NCI-H1105 treated with DMSO at 0.1 percent for 48 hours (cell line): ENCODE measurements at regions not wholly inside any gene's neighbourhood (a gene's known extent, or its start where the extent isn't known, plus 50 kb on each side); places are given as distances from the start of the nearest gene placed in this dataset.
"Not testable (repeated sequence)": the region's sequence is repeated elsewhere in the genome, so short reads cannot be mapped to it uniquely, and the experiment has no call there.

ENCODE experiments used
- DNase-seq: peaks from one replicate; lab custom pipeline; 2025; lab: John Stamatoyannopoulos, UW

DNA sequence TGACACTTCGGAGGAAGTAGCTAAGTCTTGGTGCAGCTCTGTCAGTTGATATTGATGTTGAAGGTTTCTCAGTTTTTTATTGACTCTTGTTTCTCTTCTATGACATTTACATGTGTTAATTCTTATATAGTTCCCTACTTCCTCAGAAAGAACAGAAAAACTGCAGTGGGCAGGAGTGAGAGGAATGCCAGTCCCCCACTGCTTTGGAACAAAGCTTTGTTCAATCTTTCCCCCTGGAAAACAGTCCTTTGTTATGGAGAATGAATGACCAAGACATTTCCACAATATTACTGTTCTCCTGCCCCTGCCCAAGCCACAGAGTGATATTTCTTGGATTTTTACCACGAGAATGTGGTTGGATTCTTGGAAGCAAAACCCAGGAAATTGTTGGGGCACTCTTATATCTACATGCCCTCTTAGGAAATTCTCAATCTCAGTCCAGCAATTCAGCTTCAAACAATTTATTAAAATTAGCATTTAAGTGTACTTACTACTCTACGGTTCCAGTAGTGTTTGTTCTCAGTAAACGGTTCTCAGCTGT, 258.0 kb upstream of the KCND2 start:
- DNase-seq, result no peak

DNA sequence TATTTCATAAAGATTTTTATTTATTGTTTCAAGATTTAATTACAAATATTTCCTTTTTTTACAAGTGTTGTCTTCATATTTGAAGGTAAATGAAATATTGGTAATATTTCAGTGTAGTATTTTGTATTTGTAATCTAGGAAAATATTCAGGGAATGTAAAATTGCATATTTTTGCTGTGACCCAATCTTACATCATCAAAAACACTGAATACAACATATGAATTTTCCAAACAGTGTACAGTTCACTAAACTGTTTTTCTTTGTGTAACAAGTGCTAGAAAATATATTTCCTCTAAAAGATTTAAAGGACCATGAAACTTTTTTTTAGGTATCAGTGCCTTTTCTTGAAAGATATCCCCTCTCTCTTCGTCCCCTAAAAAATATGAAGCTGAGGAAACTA, 251.9 kb upstream of the KCND2 start:
- DNase-seq, result no peak

DNA sequence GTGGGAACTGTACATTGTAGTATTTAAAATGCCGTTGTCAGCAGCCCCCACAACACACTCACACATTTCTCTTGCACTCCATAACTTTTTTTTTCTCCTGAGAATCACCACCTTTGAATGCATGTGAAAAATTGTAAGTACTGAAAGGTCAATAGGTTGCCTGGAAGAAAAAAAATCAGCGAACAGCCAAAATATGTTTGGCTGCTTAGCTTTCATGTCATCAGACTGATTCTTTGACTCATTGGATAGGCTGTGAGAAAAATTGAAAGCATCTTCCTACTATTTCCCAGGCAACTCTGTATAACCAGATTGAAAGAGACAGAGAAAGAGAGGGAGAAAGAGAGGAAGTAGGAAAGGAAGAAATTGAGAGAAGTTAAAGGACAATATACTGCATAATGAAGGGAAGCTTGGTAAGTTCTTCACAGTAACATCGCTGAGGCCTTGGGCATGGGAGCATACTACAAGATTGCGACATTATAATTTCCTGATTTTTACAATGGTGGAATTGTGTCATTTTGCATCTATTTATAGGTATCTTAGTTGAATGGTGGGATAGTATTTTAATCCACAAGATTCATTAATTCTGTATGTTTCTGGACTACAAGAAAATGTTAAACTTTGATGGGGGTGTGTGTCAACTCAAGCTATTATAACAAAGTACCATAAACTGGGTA, 249.3 kb upstream of the KCND2 start:
- DNase-seq, result no peak

DNA sequence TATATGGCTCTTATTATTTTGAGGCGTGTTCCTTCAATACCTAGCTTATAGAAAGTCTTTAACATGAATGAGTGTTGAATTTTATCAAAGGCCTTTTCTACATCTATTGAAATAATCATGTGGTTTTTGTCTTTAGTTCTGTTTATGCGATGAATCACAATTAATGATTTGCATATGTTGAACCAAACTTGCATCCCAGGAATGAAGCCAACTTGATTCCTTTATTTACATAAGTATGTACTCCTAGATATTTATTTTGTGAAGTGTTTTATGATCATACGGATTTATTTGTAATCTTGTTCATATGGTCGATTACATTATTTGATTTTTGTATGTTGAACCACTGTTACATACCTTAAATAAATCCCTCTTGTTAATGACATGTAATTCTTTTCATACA, 244.3 kb upstream of the KCND2 start:
- no peak for DNase-seq

DNA sequence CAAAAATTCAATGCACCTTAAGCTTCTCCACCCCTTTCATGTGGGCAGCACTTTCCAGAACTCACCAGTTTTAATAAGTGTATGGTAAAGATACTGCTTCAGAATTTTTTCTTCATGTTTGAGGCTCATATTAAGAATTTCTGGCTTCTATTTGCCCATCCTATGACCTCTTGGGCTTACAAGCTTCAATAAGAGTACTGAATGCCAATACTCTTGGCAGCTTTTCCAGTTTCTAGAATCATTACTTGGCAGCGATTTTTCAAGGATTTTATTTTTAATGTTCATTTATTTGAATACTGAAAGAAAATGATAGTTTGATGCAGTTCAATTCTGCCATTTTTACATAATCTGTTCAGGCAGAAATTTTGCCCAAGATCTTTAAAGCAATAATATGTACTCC, 242.1 kb upstream of the KCND2 start:
- no peak for DNase-seq

DNA sequence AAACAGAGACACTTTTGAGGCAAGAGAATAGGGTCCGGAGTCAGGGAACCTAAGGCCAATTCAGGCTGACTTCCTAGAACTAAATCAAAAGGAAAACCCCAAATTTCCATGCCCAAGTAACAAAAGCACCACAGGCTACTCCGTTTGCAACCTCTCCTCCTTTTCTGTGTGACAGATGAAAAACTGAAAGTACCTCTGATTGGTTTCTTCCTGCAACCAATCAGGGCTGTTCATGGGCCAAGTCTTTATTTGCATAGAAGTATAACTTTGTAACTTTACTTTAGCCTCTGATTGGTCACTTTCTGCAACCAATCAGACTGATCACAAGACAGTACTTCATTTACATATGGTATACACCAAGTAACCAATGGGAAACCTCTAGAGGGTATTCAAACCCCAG, 239.9 kb upstream of the KCND2 start:
- no peak for DNase-seq

DNA sequence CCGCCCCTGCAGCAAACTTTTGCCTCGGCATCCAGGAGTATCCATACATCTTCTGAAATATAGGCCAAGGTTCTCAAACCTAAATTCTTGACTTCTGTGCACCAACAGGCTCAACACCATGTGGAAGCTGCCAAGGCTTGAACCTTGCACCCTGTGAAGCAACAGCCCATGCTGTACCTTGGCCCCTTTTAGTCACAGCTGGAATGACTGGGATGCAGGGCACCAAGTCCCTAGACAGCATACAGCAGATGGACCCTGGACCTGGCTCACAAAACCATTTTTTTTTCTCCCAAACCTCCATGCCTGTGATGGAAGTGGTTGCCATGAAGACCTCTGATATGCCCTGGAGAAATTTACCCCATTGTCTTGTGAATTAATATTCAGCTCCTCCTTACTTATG, 233.8 kb upstream of the KCND2 start:
- no peak for DNase-seq

DNA sequence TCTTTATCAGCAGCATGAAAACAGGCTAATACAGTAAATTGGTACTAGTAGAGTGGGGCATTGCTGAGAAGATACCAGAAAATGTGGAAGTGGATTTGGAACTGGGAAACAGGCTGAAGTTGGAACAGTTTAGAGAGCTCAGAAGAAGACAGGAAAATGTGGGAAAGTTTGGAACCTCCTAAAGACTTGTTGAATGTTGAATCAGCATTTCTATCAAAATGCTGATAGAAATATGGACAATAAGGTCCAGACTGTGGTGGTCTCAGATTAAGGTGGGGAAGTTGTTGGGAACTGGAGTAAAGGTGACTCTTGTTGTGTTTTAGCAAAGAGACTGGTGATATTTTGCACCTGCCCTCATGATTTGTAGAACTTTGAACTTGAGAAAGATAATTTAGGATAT, 231.2 kb upstream of the KCND2 start:
- no peak for DNase-seq

DNA sequence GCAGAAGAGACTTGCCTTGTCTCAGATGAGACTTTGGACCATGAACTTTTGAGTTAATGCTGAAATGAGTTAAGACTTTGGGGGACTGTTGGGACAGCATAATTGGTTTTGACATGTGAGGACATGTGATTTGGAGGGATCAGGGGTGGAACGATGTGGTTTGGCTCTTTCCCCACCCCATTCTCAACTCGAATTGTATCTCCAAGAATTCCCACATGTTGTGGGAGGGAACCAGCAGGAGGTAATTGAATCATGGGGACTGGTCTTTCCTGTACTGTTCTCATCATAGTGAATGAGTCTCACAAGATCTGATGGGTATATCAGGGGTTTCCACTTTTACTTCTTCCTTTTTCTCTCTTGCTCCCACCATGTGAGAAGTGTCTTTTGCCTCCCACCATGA, 229.7 kb upstream of the KCND2 start:
- DNase-seq, result no peak

DNA sequence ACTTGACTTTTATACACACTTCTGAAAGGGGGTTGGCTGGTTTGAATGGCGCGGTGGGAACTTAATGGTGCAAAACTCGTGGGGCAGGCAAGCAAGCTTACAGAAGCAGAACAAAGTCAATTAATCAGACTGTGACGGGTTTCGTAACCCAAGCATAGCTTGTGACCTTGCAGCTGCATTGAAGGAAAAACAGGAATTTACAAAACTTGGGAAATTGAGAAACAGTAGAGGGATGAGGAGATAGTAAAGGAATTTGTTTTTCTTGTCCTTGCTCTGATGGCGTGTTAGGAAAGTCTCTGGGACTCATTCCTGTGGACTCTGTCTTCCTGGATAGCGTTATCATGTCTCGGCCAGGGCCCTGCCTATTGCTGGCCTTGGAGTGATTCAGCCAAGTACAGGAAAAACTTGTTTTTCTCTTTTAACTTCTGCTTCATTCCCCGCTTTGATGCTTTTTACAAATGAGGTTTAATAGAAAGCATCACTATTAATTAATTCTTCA, 220.0 kb upstream of the KCND2 start:
- no peak for DNase-seq

DNA sequence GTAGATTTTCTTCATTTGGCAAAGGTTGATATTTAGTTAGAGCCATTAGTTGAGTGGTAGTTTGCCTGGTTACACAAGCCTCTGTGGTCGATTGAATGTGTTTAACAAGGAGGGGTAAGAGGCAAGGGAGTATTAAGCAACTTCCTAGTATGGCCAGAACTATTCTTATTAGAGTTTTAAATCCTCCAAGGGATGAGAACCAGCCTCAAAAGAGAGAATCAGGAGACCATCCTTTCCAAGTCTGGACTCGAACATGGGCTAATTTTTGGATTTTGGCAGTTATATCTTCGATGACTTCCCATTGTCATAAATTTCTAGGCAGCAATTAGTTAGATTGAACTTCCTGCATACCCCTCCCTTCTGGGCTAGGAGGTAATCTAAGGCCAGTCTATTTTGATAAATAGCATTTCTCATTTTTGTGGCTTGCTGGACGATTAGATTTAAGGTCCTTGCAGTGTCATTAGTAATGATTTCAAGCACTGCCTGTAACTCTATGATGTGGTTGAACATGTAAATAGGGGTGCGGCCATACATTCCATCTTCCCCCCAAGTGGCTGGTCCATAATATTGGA, 219.5 kb upstream of the KCND2 start:
- DNase-seq, result no peak

DNA sequence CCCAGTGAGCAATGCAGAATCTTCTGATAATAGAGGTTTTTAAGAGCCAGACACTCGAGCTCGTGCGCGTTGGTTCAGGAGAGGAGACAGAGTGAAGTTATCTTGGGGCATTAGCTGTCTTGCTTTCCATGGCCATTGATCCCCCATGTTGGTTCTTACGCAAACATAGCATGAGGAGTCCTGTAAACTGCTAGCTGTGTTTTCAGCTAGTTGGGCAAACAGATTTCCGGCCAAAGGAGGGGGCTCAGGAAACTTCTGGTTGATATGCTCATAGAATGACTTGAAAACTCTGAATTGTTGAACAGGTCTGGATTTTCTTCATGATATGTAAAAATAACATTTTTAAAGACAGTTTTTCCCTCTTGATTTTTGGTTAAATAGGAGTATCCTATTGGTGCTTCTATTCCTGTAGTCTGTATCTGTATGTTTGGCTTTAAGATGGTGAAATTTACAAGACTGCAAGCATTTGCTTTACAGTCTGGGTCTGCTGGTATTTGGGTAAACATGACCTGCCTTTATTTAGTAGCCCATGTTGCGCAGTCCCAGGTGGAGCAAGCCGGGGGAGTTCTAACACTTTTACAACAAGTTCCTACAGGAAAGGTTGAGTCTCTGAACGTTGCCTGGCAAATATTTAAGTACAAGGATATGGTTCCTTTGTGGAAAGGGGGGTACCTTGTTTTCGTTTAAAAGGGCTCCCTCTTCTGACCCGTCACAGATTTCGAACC, 218.4 kb upstream of the KCND2 start:
- no peak for DNase-seq

DNA sequence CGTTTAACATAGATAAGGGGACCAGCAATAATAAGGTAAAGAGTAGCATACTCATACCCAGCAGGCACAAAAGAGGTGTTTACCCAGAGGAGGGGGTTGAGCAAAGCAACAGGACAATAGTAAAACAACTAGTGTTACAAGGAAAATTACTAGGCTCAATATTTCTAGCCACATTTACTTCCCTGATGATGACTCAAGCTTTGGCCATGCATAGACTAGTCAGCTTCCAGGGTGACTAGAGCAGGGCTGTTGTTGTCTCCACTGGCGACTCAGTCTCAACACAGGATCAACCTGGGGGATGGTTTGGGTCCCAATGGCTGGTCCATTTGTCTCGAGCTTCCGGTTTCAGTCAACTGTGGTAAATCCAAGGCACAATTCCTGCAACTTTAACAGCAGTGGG, 217.7 kb upstream of the KCND2 start:
- DNase-seq, result no peak

DNA sequence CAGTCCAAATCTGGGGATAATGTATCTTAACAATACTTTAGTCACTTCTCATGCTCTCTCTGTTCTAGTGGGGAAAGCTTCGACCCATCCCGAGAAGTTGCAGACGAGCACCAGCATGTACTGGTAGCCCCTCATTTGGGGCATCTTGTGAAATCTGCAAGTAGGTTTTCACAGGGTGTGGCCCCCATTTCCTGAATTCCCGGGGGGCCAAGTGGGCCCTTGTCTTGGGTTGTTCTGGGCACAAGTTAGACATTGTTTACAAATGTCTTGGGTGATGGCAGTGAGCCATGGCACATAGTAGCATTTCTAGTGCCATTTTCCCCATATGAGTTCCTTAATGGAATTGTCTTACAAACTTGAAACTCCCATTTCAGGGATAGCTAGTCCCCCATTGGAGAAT, 216.7 kb upstream of the KCND2 start:
- no peak for DNase-seq

DNA sequence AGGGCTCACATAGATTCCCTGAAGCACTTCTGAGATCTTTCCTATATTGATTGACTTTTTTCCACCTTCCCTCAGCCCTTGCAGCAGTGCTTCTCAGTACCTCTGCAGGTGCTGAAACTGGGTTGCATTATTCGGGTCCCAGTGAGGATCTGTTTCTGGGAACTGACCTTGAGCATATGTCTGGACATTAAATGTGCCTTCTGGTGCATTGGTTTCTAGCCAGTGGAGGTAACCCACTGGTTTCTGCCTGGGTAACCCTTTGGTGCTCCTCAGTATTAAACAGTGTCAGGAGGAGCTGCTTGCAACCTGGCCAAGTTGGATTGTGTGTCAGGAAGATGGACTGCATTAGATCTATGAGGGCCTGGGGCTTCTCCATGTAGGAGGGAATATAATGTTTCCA, 213.3 kb upstream of the KCND2 start:
- DNase-seq, result no peak

DNA sequence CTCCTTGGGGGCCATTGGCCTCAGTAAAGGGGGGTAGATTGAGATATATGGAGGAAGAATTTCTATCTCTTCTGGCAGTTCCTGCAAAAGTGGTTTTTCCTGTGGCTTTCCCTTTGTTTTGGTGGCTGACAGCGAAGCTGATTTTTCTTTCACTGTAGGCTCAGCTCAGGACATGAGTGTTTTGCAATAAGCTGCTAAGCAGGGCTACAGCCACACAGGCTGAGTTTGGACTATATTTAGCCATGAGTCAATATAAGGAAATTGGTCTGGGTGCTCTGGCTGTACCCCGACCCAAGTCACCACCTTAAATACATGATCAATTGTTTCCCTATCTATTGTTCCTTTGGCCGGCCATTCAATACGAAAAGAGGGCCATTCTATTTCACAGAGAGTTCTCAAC, 212.7 kb upstream of the KCND2 start:
- no peak for DNase-seq

DNA sequence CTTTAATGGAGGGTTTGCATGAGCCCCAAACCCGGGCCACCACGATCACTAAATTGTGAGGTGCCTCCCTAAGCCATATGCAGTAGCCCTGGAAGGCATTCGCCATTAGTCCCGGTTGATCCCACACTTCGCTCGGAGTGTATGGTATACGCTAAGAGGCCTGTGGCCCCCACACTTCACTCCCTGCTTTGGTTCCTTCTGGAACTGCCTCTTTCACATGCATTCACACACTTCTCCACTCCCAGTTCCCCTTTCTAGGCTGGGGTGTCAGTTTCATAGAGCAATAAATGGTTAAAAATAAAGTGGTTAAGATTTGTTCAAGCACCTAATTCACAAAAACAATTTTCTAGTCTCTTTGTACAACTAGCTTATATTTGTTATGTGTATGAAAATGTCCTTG, 212.1 kb upstream of the KCND2 start:
- DNase-seq, result no peak

DNA sequence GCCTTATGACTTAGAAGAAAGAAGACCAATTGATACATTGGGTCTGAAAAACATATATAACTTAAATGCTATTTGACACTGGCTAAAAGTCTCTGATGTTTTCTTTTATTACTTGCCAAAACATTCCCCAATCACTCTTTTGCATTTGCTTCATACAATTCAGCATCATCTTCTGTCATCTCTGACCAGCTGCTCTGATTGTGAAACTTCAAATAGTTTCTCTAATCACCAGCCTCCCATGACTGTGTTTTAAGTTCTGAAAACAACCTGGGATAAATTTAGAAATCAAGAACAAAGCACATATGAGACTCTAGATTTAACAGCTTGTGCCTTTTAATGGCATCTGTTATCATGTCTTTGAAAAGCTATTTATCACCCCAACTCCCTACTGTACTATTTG, 208.4 kb upstream of the KCND2 start:
- DNase-seq, result no peak

DNA sequence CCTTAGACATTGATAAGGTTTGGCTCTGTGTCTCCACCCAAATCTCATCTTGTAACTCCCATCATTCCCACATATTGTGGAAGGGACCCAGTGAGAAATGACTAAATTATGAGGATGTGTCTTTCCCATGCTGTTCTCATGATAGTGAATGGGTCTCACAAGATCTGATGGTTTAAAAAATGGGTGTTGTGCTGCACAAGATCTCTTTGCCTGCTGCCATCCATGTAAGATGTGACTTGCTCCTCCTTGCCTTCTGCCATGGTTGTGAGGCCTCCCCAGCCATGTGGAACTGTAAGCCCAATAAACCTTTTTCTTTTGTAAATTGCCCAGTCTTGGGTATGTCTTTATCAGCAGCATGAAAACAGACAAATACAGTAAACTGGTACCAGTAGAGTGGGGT, 206.1 kb upstream of the KCND2 start:
- not testable (repeated sequence) for DNase-seq

DNA sequence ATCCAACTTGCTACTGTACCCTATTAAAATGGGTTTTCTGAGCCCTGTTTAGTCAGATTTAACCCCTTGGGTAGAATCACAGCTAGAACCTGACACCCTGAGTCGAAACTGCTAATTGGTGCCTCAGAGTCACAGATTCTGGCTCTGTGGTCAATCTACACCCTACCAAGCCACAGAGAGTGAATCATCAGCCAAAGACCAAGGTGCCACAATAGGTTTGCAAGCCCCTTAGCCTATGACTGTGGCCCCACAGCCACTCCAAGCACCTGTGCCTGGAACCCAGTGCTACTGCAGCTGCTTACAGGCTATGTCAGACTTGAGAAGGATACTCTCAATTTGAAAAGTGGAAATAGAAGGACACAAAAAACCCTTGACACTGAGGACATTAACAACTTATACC, 202.8 kb upstream of the KCND2 start:
- DNase-seq, result no peak

DNA sequence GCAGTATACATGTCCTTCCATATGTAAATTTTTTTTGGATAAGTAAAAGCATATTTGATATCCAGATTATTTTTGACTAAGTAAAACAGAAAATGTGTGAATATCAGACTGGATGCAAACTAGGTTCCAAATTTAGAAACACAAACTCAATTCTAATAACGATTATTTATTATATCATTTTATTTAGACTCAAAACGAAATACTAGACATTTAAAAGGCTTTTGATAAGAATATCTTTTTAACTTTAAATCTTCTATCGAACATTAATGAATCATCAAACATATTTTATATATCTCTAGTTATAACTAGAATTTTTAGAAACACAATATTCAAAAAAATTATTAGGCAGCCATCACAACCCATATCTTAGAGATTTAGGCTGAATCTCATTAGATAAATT, 195.2 kb upstream of the KCND2 start:
- DNase-seq, result no peak

DNA sequence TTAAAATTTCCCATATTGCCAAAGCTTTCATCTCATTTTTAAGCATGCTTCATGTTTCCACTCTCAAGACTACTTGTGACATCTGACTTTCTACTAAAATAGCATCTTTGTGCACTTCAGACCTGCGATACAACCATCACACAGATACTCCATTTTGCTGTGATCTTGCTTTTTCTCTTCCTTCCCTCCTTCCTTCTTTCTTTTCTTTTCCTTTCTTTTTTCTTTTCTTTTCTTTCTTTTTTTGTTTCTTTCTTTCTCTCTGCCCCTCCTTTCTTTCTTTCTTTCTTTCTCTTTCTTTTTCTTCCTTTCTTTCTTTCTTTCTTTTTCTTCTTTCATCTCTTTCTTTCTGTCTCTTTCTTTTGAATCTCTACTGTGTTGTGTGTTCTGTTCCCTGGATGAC, 194.0 kb upstream of the KCND2 start:
- DNase-seq, result no peak

DNA sequence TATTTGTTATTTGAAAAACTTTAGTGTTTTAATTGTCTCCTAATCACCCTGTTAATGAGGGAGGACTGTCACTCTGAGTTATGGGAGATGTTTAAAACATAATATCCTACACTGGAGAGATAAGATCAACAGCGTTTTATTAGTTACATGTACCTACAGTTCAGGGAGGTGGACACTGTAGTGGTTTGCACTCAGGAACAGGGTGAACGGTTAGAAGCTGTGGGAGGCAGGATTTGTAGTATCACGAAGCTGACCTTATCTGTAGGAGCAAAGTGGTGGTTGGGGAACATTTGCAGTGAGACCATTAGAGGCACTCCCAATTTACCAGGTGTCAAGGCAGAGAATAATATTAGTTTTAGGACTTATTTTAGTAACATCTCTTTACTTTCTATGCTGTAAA, 193.3 kb upstream of the KCND2 start:
- no peak for DNase-seq
